ENCODE measurements at regions not wholly inside any gene's neighbourhood (a gene's known extent, or its start where the extent isn't known, plus 50 kb on each side); places are given as distances from the start of the nearest gene placed in this dataset.

GRCh38 chr1:83693427-83694126 is 305.4 kb downstream of the TTLL7 start:
- no peak for DNase-seq (ENCODE audit: insufficient read length)
- TF ChIP-seq POLR2AphosphoS5 (IDR thresholded peaks at IDR 0.05; ENCODE audit: low read depth, low read length) (no peak), TAF1 (IDR thresholded peaks at IDR 0.05; ENCODE audit: borderline replicate concordance, low read depth, low read length) (no peak), POLR2A (IDR thresholded peaks at IDR 0.05; ENCODE audit: low read depth, low read length) (no peak)
- FAIRE-seq, result no peak

- FAIRE-seq (peak; percentile 82), DNase-seq (ENCODE audit: insufficient read length) (no peak)
- no peak for TF ChIP-seq TAF1 (IDR thresholded peaks at IDR 0.05; ENCODE audit: borderline replicate concordance, low read depth, low read length)
- TF ChIP-seq POLR2A (IDR thresholded peaks at IDR 0.05; ENCODE audit: low read depth, low read length), result 0 out of 2 replicates have a peak, but pooled peaks have one; percentile 30
- TF ChIP-seq POLR2AphosphoS5 (IDR thresholded peaks at IDR 0.05; ENCODE audit: low read depth, low read length), result 0 out of 2 replicates have a peak, but pooled peaks have one; percentile 38
Observed at GRCh38 chr1:83692524-83693381, 306.2 kb downstream of the TTLL7 start.

- TF ChIP-seq POLR2AphosphoS5 (IDR thresholded peaks at IDR 0.05; ENCODE audit: low read depth, low read length) (no peak), TAF1 (IDR thresholded peaks at IDR 0.05; ENCODE audit: borderline replicate concordance, low read depth, low read length) (no peak), POLR2A (IDR thresholded peaks at IDR 0.05; ENCODE audit: low read depth, low read length) (no peak)
- DNase-seq (ENCODE audit: insufficient read length), result no peak
- no peak for FAIRE-seq
Observed at GRCh38 chr1:83691953-83692500, 306.9 kb downstream of the TTLL7 start.

GRCh38 chr1:83689921-83690868 is 308.7 kb downstream of the TTLL7 start:
- TF ChIP-seq POLR2AphosphoS5 (IDR thresholded peaks at IDR 0.05; ENCODE audit: low read depth, low read length), result no peak
- TF ChIP-seq POLR2A (IDR thresholded peaks at IDR 0.05; ENCODE audit: low read depth, low read length), result no peak
- no peak for TF ChIP-seq TAF1 (IDR thresholded peaks at IDR 0.05; ENCODE audit: borderline replicate concordance, low read depth, low read length)
- FAIRE-seq (peak; percentile 79), DNase-seq (ENCODE audit: insufficient read length) (no peak)

- DNase-seq (ENCODE audit: insufficient read length) (no peak), FAIRE-seq (no peak)
- TF ChIP-seq TAF1 (IDR thresholded peaks at IDR 0.05; ENCODE audit: borderline replicate concordance, low read depth, low read length) (no peak), POLR2AphosphoS5 (IDR thresholded peaks at IDR 0.05; ENCODE audit: low read depth, low read length) (no peak), POLR2A (IDR thresholded peaks at IDR 0.05; ENCODE audit: low read depth, low read length) (no peak)
Observed at GRCh38 chr1:83682132-83682531, 316.8 kb downstream of the TTLL7 start.

GRCh38 chr1:83676106-83676505 is 322.8 kb downstream of the TTLL7 start:
- DNase-seq (ENCODE audit: insufficient read length) (no peak), FAIRE-seq (no peak)
- no peak for TF ChIP-seq POLR2AphosphoS5 (IDR thresholded peaks at IDR 0.05; ENCODE audit: low read depth, low read length)
- TF ChIP-seq POLR2A (IDR thresholded peaks at IDR 0.05; ENCODE audit: low read depth, low read length), result no peak
- no peak for TF ChIP-seq TAF1 (IDR thresholded peaks at IDR 0.05; ENCODE audit: borderline replicate concordance, low read depth, low read length)

GRCh38 chr1:83673312-83673711 is 325.6 kb downstream of the TTLL7 start:
- TF ChIP-seq POLR2AphosphoS5 (IDR thresholded peaks at IDR 0.05; ENCODE audit: low read depth, low read length) (no peak), TAF1 (IDR thresholded peaks at IDR 0.05; ENCODE audit: borderline replicate concordance, low read depth, low read length) (no peak), POLR2A (IDR thresholded peaks at IDR 0.05; ENCODE audit: low read depth, low read length) (no peak)
- FAIRE-seq, result no peak

GRCh38 chr1:83671586-83671985 is 327.3 kb downstream of the TTLL7 start:
- FAIRE-seq (no peak), DNase-seq (ENCODE audit: insufficient read length) (no peak)
- no peak for TF ChIP-seq TAF1 (IDR thresholded peaks at IDR 0.05; ENCODE audit: borderline replicate concordance, low read depth, low read length)
- no peak for TF ChIP-seq POLR2AphosphoS5 (IDR thresholded peaks at IDR 0.05; ENCODE audit: low read depth, low read length)
- no peak for TF ChIP-seq POLR2A (IDR thresholded peaks at IDR 0.05; ENCODE audit: low read depth, low read length)

More at GRCh38 chr1:83673312-83673711, 325.6 kb downstream of the TTLL7 start:
- no peak for DNase-seq (ENCODE audit: insufficient read length)

GRCh38 chr1:83670909-83671565 is 327.9 kb downstream of the TTLL7 start:
- no peak for TF ChIP-seq TAF1 (IDR thresholded peaks at IDR 0.05; ENCODE audit: borderline replicate concordance, low read depth, low read length)
- TF ChIP-seq POLR2A (IDR thresholded peaks at IDR 0.05; ENCODE audit: low read depth, low read length), result no peak
- no peak for TF ChIP-seq POLR2AphosphoS5 (IDR thresholded peaks at IDR 0.05; ENCODE audit: low read depth, low read length)
- FAIRE-seq (no peak), DNase-seq (ENCODE audit: insufficient read length) (no peak)

- DNase-seq (ENCODE audit: insufficient read length) (no peak), FAIRE-seq (no peak)
- TF ChIP-seq TAF1 (IDR thresholded peaks at IDR 0.05; ENCODE audit: borderline replicate concordance, low read depth, low read length) (no peak), POLR2AphosphoS5 (IDR thresholded peaks at IDR 0.05; ENCODE audit: low read depth, low read length) (no peak), POLR2A (IDR thresholded peaks at IDR 0.05; ENCODE audit: low read depth, low read length) (no peak)
Observed at GRCh38 chr1:83641796-83642443, 357.0 kb downstream of the TTLL7 start.
